Mammary epithelial cell (primary cell): ENCODE measurements at regions not wholly inside any gene's neighbourhood (a gene's known extent, or its start where the extent isn't known, plus 50 kb on each side); places are given as distances from the start of the nearest gene placed in this dataset.

Source experiments
- EZH2 ChIP-seq: IDR thresholded peaks from 2 replicates; pipeline ENCODE4 v1.6.1; 2012; ENCODE audit warnings: low read length, inconsistent platforms, borderline replicate concordance
- TF ChIP-seq, protein P1 (sequence below), 2 donors: IDR thresholded peaks in 1 of 2; conservative IDR thresholded peaks in 1 of 2; 2 replicates each; pipeline ENCODE4 v1.5.1; 2011 to 2012; ENCODE audit warnings: inconsistent platforms in 2 of 2, low read length in 2 of 2, mild to moderate bottlenecking in 2 of 2, control low read depth in 1 of 2, low read depth in 1 of 2; ENCODE audit not compliant: insufficient read depth in 1 of 2; ENCODE audit errors: extremely low read depth in 1 of 2

DNA sequence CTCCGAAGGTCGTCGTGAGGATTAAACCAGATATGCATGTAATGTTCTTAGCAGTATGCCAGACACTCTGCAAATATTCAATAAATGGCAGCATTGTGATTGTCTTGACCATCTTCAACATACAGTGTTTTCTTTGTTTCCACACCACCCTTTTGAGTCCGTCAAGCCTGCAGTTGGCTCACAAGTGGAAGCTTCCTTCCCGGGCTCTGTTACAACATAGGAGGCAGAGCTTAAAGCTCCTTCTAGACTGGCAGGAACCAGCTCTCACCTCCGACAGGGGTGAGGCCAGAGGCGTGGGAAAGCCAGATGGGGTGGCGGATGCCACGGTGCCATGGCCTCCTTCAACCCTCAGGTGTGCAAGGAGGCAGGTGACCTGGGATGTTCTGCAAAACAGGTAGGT lies 138.3 kb downstream of the FOXL1 start:
- TF ChIP-seq, protein P1, sequence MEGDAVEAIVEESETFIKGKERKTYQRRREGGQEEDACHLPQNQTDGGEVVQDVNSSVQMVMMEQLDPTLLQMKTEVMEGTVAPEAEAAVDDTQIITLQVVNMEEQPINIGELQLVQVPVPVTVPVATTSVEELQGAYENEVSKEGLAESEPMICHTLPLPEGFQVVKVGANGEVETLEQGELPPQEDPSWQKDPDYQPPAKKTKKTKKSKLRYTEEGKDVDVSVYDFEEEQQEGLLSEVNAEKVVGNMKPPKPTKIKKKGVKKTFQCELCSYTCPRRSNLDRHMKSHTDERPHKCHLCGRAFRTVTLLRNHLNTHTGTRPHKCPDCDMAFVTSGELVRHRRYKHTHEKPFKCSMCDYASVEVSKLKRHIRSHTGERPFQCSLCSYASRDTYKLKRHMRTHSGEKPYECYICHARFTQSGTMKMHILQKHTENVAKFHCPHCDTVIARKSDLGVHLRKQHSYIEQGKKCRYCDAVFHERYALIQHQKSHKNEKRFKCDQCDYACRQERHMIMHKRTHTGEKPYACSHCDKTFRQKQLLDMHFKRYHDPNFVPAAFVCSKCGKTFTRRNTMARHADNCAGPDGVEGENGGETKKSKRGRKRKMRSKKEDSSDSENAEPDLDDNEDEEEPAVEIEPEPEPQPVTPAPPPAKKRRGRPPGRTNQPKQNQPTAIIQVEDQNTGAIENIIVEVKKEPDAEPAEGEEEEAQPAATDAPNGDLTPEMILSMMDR (conservative IDR thresholded peaks at IDR 0.05 in 1 of 2, IDR thresholded peaks at IDR 0.05 in 1 of 2; ENCODE audit: extremely low read depth in 1 of 2, insufficient read depth in 1 of 2, low read depth in 1 of 2, low read length in 2 of 2) = no peak
- no peak for TF ChIP-seq EZH2
